ENCODE measurements at regions not wholly inside any gene's neighbourhood (a gene's known extent, or its start where the extent isn't known, plus 50 kb on each side); places are given as distances from the start of the nearest gene placed in this dataset.

DNA sequence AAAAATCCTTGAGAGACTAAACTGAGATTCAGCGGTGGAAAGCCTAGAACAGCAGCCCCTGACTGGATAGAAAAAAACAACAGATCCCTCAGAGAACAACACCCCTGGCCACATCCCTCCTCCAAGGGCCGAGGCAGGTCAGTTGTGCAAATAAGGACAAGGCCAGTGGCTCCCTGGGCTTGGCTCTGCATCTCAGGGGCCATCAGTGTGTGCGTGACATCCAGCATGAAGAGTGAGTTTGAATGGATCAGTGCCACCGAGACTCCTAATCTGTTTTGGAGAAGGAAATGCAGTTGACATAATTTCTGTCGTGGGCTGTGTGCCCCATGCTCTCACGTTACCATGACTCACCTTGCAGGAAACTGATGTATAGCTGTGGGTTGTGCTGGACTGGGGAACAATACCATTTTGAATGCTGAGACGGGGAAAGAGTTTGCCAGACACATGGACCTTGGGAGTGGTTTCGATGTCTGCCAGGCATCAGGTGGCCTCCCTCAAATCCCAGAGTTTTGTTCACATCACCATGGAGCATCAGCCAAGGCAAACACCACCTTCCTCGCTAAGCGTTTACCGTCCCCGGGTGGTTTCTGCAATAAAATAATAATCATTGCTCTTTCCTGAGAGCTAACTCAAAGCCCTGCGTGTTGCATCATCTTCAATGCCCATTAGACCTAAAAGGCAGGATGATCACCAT lies 153.2 kb upstream of the FZD8 start:
- Histone ChIP-seq H3K4me3 (no peak overlapping the region), H3K36me3 (ENCODE audit: control insufficient read depth in 2 of 2, insufficient read depth in 2 of 2, low read length in 1 of 2) (no peaks in the 10 kb centered on the region), H2AFZ (ENCODE audit: control insufficient read depth, low read depth, low read length) (no peak overlapping the region), H3K79me2 (ENCODE audit: control insufficient read depth, insufficient read depth, low read length) (no peaks in the 10 kb centered on the region), H3K4me1 (ENCODE audit: control insufficient read depth, insufficient read depth, low read length) (no peaks in the 10 kb centered on the region), H3K9me3 (replicated peaks; ENCODE audit: control insufficient read depth, insufficient read depth, low read length) (no peaks in the 10 kb centered on the region), H3K27me3 (replicated peaks in 1 of 2; ENCODE audit: control insufficient read depth in 2 of 2, insufficient read depth in 2 of 2, low read length in 1 of 2) (no peaks in the 10 kb centered on the region), H3K27ac (ENCODE audit: control insufficient read depth, insufficient read depth) (no peak overlapping the region), H3K9ac (ENCODE audit: control insufficient read depth, insufficient read depth, low read length) (no peak overlapping the region), H3K4me2 (ENCODE audit: control insufficient read depth, insufficient read depth) (no peak overlapping the region), H4K20me1 (ENCODE audit: control insufficient read depth, insufficient read depth) (no peaks in the 10 kb centered on the region)
- in situ Hi-C loops (cut with MboI), result loop anchor here (25.0 kb wide), 1 partner anchor 683 kb away; no protein-coding TSS in a partner anchor
- 40% methylated on average over 13 of the region's 13 CpGs for WGBS (ENCODE audit: insufficient coverage, insufficient replicate concordance, low lambda C conversion rate, missing lambda C conversion rate)
- ATAC-seq (no peak), FAIRE-seq (no peak), DNase-seq (ENCODE audit: low read depth, low spot score) (no peak)
- ChIA-PET POLR2A (no interaction called here), CTCF (no interaction called here), RAD21 (ENCODE audit: unreplicated experiment) (no interaction called here), SMC1A (ENCODE audit: uncharacterized antibody, unreplicated experiment) (interaction anchor here (1.0 to 3.8 kb wide), 3 partner anchors 11 to 32 kb away, joined by 4 to 17 read pairs (median 6); no protein-coding TSS in a partner anchor)
- TF ChIP-seq POLR2A (IDR thresholded peaks at IDR 0.05; ENCODE audit: low read depth, low read length) (no peak), BRCA1 (IDR thresholded peaks at IDR 0.05; ENCODE audit: low read depth, low read length) (no peak), NRF1 (conservative IDR thresholded peaks at IDR 0.05; ENCODE audit: low read depth, low read length) (no peak), ZSCAN29 (IDR thresholded peaks at IDR 0.05) (no peak), SMAD5 (IDR thresholded peaks at IDR 0.05; ENCODE audit: low read depth) (no peak)
- TF ChIP-seq, protein P1, sequence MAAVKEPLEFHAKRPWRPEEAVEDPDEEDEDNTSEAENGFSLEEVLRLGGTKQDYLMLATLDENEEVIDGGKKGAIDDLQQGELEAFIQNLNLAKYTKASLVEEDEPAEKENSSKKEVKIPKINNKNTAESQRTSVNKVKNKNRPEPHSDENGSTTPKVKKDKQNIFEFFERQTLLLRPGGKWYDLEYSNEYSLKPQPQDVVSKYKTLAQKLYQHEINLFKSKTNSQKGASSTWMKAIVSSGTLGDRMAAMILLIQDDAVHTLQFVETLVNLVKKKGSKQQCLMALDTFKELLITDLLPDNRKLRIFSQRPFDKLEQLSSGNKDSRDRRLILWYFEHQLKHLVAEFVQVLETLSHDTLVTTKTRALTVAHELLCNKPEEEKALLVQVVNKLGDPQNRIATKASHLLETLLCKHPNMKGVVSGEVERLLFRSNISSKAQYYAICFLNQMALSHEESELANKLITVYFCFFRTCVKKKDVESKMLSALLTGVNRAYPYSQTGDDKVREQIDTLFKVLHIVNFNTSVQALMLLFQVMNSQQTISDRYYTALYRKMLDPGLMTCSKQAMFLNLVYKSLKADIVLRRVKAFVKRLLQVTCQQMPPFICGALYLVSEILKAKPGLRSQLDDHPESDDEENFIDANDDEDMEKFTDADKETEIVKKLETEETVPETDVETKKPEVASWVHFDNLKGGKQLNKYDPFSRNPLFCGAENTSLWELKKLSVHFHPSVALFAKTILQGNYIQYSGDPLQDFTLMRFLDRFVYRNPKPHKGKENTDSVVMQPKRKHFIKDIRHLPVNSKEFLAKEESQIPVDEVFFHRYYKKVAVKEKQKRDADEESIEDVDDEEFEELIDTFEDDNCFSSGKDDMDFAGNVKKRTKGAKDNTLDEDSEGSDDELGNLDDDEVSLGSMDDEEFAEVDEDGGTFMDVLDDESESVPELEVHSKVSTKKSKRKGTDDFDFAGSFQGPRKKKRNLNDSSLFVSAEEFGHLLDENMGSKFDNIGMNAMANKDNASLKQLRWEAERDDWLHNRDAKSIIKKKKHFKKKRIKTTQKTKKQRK (IDR thresholded peaks at IDR 0.05; ENCODE audit: low read depth, low read length), result no peak
- no TSS peak for BruUV-seq (replicated peaks)
- intact Hi-C loops (cut with micrococcal nuclease; ENCODE audit: unreplicated experiment), result no loop called here
